Stimulated activated CD4-positive, alpha-beta T cell treated with anti-CD3 and anti-CD28 coated beads, Interleukin-1b, Interleukin-23, amount 100 ng/mL, for 24 hours (primary cell): ENCODE measurements at regions not wholly inside any gene's neighbourhood (a gene's known extent, or its start where the extent isn't known, plus 50 kb on each side); places are given as distances from the start of the nearest gene placed in this dataset.

Experiments
- DNase-seq, 4 experiments: peaks; one replicate each; pipeline ENCODE4 v3.0.0-alpha.2; 2020; ENCODE audit warnings: low read depth in 4 of 4, low spot score in 1 of 4

DNA sequence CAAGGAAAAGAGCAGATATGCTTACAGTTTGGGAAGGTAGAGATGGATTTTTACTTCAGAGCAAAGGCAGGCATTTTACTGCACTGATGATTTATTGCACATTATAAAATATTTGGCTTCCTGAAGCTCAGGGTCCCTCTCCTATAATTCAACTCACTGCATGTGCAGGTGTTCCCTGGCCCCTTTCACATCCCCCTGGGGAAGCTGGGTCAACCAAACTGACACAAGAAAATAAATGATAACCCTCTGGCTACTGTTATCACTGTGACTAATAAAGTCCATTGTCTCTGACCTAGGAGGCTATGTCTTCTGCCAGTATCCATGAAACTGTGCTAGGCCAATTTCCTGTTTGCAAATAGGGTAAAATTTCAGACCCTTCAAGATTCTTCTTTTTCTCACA is 163.1 kb downstream of the ARL6IP6 start:
- DNase-seq: no peak

- no peak for DNase-seq
Measured at GRCh38 chr2:152879275-152879674, 160.9 kb downstream of the ARL6IP6 start.

- no peak for DNase-seq
Measured at GRCh38 chr2:152875701-152876695, 157.6 kb downstream of the ARL6IP6 start.

- DNase-seq: no peak
Measured at GRCh38 chr2:152874955-152875354, 156.5 kb downstream of the ARL6IP6 start.

DNA sequence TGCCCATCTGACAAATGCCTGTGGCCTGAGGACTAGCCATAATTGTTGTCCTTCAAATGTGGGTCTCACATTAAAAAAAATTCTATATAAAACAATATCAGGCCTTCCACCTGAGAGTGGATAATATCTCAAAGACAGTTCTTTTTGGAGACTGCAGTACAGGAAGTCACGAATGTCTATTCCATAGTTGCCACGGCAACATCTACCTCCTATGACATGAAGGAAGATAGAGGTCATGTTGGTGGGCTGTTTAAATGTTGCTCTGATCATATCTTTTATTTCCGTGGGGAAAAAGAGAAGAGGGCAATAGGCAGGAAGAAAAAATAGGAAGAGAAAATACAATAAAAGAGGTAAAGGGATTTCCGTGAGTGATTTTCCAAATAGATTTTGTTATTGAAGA is 151.8 kb downstream of the ARL6IP6 start:
- no peak for DNase-seq

- DNase-seq: no peak
Measured at GRCh38 chr2:152867397-152867796, 149.0 kb downstream of the ARL6IP6 start.

GRCh38 chr2:152864601-152865149 is 146.3 kb downstream of the ARL6IP6 start:
- DNase-seq: no peak

DNA sequence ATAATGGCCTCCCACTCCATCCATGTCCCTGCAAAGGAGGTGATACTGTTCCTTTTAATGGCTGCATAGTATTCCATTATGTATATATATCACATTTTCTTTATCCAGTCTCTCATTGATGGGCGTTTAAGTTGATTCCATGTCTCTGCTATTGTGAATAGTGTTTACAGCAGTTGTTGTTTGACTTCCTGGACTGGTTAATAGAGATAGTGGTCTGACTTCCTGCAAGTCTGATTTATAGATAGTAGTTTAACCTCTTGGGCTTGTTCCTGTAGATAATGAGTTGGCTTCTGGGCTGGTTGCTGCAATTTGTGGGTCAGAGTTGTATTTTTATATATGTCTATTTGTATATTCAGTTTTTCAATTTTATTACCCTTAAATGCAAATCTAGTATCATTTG is 145.4 kb downstream of the ARL6IP6 start:
- no peak for DNase-seq

GRCh38 chr2:152861349-152861942 is 143.0 kb downstream of the ARL6IP6 start:
- DNase-seq: no peak

GRCh38 chr2:152858594-152859265 is 140.3 kb downstream of the ARL6IP6 start:
- DNase-seq: no peak

DNA sequence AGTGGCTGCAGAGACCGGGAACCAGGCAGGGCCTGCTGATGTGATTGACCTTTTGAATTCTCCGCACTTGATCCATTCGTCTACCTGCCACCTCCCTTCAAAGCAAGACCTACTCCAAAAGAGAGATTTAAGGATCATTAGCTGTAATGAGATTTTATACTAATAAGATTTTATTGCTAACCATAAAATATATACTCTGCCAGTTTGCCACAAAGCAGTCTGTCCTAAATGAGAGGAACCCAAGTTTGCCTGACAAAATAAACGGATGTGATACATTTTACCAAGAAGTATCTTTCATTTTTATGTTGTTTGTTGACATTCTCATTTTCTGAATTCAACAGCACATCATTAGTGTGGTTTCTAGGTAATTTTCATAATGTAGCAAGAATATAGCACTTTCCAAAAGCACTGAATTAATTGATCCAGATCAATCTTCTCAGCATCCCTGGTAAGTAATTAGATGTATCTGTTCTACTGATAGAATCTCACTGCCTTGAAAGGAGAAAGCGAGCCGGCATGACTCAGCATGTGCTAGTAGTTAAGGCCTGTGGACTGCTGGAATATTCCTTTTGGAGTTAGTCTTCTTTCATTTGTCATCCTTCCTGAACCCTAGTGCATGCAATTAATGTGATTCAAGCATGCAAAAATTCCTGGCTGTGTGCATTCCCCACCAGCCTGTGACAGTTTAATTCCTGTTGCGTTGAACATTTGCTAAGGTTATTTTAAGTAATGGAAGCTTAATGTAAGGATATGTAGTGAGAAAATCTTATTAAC is 128.5 kb downstream of the ARL6IP6 start:
- DNase-seq: no peak

DNA sequence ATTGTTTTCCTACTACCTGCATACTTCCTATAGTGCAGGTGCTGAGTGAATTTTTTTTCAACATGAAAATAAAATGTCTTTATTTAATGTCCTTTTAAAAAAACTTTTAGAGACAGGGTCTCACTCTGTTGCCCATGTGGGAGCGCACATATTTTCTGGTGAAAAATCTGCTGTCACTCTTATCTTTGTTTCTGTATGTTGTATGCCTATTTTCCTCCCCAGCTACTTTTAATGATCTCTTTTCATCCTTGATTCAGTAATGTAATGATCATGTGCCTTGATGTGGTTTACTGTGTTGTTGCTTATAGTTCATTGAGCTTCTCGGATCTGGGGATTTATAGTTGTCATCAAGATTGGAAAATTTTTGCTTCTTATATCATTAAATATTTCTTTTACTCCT is 117.3 kb downstream of the ARL6IP6 start:
- no peak for DNase-seq

- DNase-seq: no peak
Measured at GRCh38 chr2:152827944-152828343, 109.5 kb downstream of the ARL6IP6 start.

DNA sequence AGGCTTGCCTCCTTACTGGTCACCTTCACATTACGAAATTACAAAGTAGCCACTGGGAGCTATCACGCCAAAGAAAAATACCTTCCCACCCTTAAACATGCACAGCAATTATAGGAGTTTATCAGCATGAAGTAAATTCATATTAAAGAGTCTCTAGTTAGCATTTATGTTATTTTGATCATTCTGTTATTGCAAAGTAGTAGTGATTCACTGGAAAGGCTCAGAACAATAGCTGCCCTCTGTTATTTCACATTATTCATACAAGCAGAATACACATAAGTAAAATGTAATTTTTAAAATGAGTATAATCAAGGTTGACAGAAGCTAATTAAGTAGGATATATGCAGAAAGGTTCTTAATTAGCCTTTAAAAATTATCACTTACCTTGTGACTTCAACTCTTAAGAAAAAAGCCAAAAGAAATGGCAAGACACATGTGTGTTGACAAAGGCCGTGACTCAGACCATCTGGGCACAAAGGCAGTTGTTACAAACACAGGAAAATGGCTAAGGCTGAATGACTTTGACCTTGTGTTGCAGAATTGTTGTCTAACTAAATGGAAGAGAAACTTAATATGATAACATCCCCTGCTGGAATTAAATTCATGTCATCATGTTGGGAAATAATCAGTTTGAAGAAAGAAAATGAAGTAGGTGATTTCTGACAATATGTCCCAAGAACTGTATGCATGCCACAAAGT is 108.3 kb downstream of the ARL6IP6 start:
- no peak for DNase-seq

DNA sequence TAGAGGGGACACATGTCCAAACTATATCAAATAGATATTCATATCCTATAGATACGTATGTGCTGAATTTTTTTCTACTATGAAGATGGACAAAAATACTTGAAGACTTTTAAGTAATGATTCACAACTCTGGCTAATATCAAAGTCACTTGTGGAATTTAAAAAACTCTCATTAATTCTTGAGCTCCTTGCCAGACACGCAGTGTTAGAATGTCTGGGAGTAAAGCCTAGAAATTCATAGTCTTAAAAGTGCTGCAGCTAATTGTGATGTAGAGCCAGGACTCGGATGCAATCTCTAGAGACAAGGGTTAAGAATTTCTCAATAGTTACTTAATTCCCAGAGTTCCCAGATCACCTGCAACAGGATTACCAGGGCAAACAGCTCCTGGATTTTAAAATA is 107.4 kb downstream of the ARL6IP6 start:
- no peak for DNase-seq

- no peak for DNase-seq
Measured at GRCh38 chr2:152823905-152824304, 105.5 kb downstream of the ARL6IP6 start.

GRCh38 chr2:152822676-152823075 is 104.3 kb downstream of the ARL6IP6 start:
- no peak for DNase-seq

GRCh38 chr2:152820048-152820447 is 101.6 kb downstream of the ARL6IP6 start:
- no peak for DNase-seq

DNA sequence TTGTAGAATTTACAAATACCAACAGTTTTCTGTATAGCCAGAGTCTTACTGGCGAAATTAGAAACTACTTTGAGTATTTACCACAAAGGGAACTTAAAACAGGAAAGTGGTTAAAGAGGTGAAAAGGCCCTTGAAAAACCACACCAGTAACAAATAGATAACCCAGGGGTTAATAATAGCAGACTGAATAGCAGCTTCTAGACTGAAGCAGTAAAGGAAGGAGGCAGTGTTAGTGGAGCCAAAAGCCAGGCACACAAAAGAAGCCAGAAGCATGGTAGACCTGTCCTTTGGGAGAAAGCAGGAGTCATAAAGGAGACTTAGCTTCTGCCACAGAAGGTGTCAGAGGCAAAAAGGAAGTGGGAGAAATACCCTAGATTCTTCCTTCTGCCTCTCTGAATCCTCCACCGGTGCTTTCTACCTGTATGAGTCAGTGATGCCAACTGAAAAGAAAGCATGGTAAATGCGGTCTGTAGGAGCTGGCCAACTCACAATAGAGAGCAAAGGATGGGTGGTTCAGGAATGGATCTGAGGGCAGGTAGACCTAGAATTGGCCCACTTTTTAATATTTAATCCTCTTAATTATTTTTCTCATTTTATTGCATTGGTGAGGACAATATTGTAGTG is 97.3 kb downstream of the ARL6IP6 start:
- no peak for DNase-seq
